ENCODE measurements at regions not wholly inside any gene's neighbourhood (a gene's known extent, or its start where the extent isn't known, plus 50 kb on each side); places are given as distances from the start of the nearest gene placed in this dataset.

DNA sequence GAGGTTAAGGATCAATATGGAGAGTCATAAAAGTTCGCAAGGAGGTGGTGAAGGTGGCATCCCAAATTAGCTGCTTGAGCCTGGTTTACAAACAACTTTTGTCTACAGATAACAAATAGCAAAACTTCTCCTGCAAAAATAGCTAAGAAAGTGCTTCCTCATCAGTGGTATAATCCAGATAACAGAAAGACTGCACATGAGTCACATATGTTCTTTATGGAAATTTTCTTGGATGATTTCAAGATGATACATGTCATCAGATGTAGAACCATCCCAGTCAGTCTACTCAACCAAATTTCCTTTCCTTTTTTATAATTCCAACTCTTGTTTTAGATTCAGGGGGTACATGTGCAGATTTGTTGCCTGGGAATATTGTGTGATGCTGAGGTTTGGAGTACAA lies 133.0 kb downstream of the BTG1 start:
- Histone ChIP-seq H3K36me3 (ENCODE audit: control insufficient read depth, insufficient read depth, low read length) (no peaks in the 10 kb centered on the region), H3K27ac (ENCODE audit: low read length) (no peak overlapping the region), H3K9me3 (ENCODE audit: control insufficient read depth, insufficient read depth, low read depth, low read length) (no peaks in the 10 kb centered on the region), H3K4me1 (ENCODE audit: control insufficient read depth, insufficient read depth, low read length) (no peaks in the 10 kb centered on the region), H3K27me3 (ENCODE audit: control insufficient read depth, insufficient read depth, low read length) (no peaks in the 10 kb centered on the region), H3K4me3 (ENCODE audit: low read depth in 2 of 2, low read length in 2 of 2) (no peak overlapping the region)
- DNase-seq (ENCODE audit: low read depth, low spot score) (no peak), ATAC-seq (no peak)
- in situ Hi-C loops (cut with HindIII; ENCODE audit: low pct_unique_long_range_greater_than_20kb, low sequenced_read_pairs) = no loop called here
- ChIA-PET CTCF (no interaction called here), POLR2A (no interaction called here)
- TF ChIP-seq SIN3A (IDR thresholded peaks at IDR 0.05; ENCODE audit: borderline replicate concordance, insufficient read depth, low read depth, low read length) (no peak), REST (IDR thresholded peaks at IDR 0.05; ENCODE audit: insufficient read depth in 1 of 2, low read depth in 2 of 2, low read length in 1 of 2) (no peak), TCF7L2 (IDR thresholded peaks at IDR 0.05; ENCODE audit: low read depth, low read length) (no peak), POLR2AphosphoS5 (IDR thresholded peaks at IDR 0.05; ENCODE audit: low read depth, low read length) (no peak)
- TF ChIP-seq, protein P1, sequence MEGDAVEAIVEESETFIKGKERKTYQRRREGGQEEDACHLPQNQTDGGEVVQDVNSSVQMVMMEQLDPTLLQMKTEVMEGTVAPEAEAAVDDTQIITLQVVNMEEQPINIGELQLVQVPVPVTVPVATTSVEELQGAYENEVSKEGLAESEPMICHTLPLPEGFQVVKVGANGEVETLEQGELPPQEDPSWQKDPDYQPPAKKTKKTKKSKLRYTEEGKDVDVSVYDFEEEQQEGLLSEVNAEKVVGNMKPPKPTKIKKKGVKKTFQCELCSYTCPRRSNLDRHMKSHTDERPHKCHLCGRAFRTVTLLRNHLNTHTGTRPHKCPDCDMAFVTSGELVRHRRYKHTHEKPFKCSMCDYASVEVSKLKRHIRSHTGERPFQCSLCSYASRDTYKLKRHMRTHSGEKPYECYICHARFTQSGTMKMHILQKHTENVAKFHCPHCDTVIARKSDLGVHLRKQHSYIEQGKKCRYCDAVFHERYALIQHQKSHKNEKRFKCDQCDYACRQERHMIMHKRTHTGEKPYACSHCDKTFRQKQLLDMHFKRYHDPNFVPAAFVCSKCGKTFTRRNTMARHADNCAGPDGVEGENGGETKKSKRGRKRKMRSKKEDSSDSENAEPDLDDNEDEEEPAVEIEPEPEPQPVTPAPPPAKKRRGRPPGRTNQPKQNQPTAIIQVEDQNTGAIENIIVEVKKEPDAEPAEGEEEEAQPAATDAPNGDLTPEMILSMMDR (IDR thresholded peaks at IDR 0.05) = no peak
- no TSS peak for BruUV-seq (replicated peaks)
- intact Hi-C loops (cut with micrococcal nuclease; ENCODE audit: unreplicated experiment) = no loop called here

DNA sequence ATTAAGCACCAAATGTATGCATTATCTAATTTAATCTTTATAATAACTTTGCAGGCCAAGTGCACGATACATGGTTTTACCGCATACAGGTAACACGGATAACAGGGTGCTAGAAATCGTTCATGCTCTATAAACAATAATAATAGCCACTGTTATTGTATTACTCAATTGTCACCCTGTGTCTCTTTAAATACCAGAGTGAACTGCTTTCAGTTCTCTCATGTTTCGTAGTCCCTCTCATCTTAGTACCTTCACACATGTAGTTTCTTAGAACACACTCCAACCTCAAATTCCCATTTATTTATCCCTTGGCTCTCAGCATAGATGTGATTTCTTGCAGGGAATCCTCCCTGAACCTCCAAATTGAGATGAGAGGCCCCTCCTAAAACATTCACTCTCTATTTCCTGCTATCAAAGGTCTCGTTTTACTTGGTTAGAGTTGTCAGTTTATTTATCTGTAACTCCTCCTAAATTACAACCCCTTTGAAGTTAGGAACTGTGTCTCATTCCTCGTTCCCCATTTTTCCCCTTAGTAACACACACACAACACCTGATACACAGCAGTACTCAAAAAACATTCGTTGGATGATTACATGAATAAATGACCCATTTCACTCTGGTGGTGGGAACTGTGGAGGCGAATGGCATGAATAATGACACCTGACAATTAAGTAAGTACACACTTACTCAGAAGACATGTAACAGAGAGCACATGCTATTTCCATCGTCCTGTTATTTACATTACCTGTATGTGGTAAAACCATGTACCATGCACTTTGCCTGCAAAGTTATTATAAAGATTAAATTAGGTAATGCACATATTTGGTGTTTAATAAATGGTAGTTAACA lies 134.6 kb downstream of the BTG1 start:
- ChIA-PET POLR2A (no interaction called here), CTCF (no interaction called here)
- Histone ChIP-seq H3K36me3 (ENCODE audit: control insufficient read depth, insufficient read depth, low read length) (no peaks in the 10 kb centered on the region), H3K4me3 (ENCODE audit: low read depth in 2 of 2, low read length in 2 of 2) (no peak overlapping the region), H3K4me1 (ENCODE audit: control insufficient read depth, insufficient read depth, low read length) (no peaks in the 10 kb centered on the region), H3K27ac (ENCODE audit: low read length) (no peak overlapping the region), H3K9me3 (ENCODE audit: control insufficient read depth, insufficient read depth, low read depth, low read length) (no peaks in the 10 kb centered on the region), H3K27me3 (ENCODE audit: control insufficient read depth, insufficient read depth, low read length) (no peaks in the 10 kb centered on the region)
- no TSS peak for BruUV-seq (replicated peaks)
- TF ChIP-seq SIN3A (IDR thresholded peaks at IDR 0.05; ENCODE audit: borderline replicate concordance, insufficient read depth, low read depth, low read length) (no peak), POLR2AphosphoS5 (IDR thresholded peaks at IDR 0.05; ENCODE audit: low read depth, low read length) (no peak), REST (IDR thresholded peaks at IDR 0.05; ENCODE audit: insufficient read depth in 1 of 2, low read depth in 2 of 2, low read length in 1 of 2) (no peak), TCF7L2 (IDR thresholded peaks at IDR 0.05; ENCODE audit: low read depth, low read length) (no peak)
- TF ChIP-seq, protein P1 (IDR thresholded peaks at IDR 0.05) = no peak
- DNase-seq (ENCODE audit: low read depth, low spot score) (no peak), ATAC-seq (no peak)
- intact Hi-C loops (cut with micrococcal nuclease; ENCODE audit: unreplicated experiment) (no loop called here), in situ Hi-C loops (cut with HindIII; ENCODE audit: low pct_unique_long_range_greater_than_20kb, low sequenced_read_pairs) (no loop called here)
